BLaER1 treated with 17β-estradiol and CSF1 and Interleukin-3, amounts not matched to agents 10 nM and 100 nM (cell line): ENCODE measurements at regions not wholly inside any gene's neighbourhood (a gene's known extent, or its start where the extent isn't known, plus 50 kb on each side); places are given as distances from the start of the nearest gene placed in this dataset.
"Not testable (repeated sequence)": the region's sequence is repeated elsewhere in the genome, so short reads cannot be mapped to it uniquely, and the experiment has no call there.

Experiments
- H3K27ac ChIP-seq, 11 experiments: shearing (Covaris generic); formaldehyde crosslinking; 2 replicates each; pipeline ENCODE4 v1.8.1; 2022
- H3K27me3 ChIP-seq, 11 experiments: shearing (Covaris generic); formaldehyde crosslinking; 2 replicates each; pipeline ENCODE4 v1.8.1; 2022
- H3K36me3 ChIP-seq, 11 experiments: shearing (Covaris generic); formaldehyde crosslinking; 2 replicates each; pipeline ENCODE4 v1.8.1; 2022
- H3K4me1 ChIP-seq, 10 experiments: shearing (Covaris generic); formaldehyde crosslinking; 2 replicates each; pipeline ENCODE4 v1.8.1; 2022
- H3K4me2 ChIP-seq, 11 experiments: shearing (Covaris generic); formaldehyde crosslinking; 2 replicates each; pipeline ENCODE4 v1.8.1; 2022
- H3K4me3 ChIP-seq, 10 experiments: shearing (Covaris generic); formaldehyde crosslinking; 2 replicates each; pipeline ENCODE4 v1.8.1; 2022
- H3K9ac ChIP-seq, 11 experiments: shearing (Covaris generic); formaldehyde crosslinking; 2 replicates each; pipeline ENCODE4 v1.8.1; 2022
- H3K9me3 ChIP-seq, 11 experiments: shearing (Covaris generic); formaldehyde crosslinking; replicated peaks in 1 of 11; 2 replicates each; pipeline ENCODE4 v1.8.1; 2022
- H4K20me1 ChIP-seq, 11 experiments: shearing (Covaris generic); formaldehyde crosslinking; 2 replicates each; pipeline ENCODE4 v1.8.1; 2022
- Cebpa-rat ChIP-seq, 11 experiments: shearing (Covaris generic); IDR thresholded peaks; 2 replicates each; pipeline ENCODE4 v1.8.1; 2022

DNA sequence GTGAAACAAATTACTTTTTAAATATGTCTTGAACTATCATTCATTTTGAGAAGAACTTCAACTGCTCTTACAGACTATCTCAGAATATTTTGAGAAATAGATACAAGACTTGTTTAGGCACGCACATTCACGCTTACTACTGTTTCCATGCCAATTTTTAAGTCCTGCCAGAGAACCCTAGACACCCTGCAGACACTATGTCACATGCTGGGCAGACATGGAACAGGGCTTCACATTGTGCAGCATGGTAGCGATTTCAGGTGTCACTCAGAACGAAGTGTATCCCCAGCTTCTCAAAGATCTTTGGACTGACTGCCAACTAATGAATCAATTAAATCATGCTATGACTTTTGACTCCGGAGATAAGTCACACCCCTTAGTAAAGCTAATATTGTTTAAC, 128.7 kb upstream of the SLC27A6 start:
- no peak for TF ChIP-seq Cebpa-rat (IDR thresholded peaks at IDR 0.05)

DNA sequence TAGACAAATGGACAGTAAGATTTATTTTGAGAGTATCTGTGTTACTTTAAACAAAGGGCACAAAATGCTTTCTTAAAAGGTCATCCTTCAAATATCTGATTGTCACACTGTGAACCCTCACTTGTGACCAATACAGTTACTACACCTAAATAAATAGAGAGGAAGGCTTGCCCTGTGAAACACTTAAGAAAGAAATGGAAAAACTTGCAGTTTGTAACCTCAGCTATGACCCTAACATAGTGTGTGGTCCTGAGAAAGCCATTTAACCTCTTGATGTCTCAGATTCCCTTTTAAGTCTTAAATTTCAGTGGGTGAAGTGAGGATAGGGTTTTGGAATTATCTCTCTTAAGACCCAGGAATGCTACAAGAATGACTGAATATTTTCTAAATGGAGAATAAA, 126.7 kb upstream of the SLC27A6 start:
- no peak for TF ChIP-seq Cebpa-rat (IDR thresholded peaks at IDR 0.05)
- no peaks in the 10 kb centered on the region for H3K27me3 ChIP-seq
- H3K4me2 ChIP-seq: no peak overlapping the region
- no peaks in the 10 kb centered on the region for H3K36me3 ChIP-seq
- no peak overlapping the region for H3K4me3 ChIP-seq
- no peak overlapping the region for H3K27ac ChIP-seq
- no peaks in the 10 kb centered on the region for H3K9me3 ChIP-seq
- no peaks in the 10 kb centered on the region for H3K4me1 ChIP-seq
- no peak overlapping the region for H3K9ac ChIP-seq
- H4K20me1 ChIP-seq: no peaks in the 10 kb centered on the region

More for the DNA sequence above, 128.7 kb upstream of the SLC27A6 start:
- no peak overlapping the region for H3K4me2 ChIP-seq
- H3K27ac ChIP-seq: no peak overlapping the region
- H3K4me1 ChIP-seq: no peaks in the 10 kb centered on the region
- no peaks in the 10 kb centered on the region for H3K36me3 ChIP-seq
- H3K9me3 ChIP-seq: no peaks in the 10 kb centered on the region
- H3K9ac ChIP-seq: no peak overlapping the region
- H3K4me3 ChIP-seq: no peak overlapping the region
- no peaks in the 10 kb centered on the region for H4K20me1 ChIP-seq
- no peaks in the 10 kb centered on the region for H3K27me3 ChIP-seq

DNA sequence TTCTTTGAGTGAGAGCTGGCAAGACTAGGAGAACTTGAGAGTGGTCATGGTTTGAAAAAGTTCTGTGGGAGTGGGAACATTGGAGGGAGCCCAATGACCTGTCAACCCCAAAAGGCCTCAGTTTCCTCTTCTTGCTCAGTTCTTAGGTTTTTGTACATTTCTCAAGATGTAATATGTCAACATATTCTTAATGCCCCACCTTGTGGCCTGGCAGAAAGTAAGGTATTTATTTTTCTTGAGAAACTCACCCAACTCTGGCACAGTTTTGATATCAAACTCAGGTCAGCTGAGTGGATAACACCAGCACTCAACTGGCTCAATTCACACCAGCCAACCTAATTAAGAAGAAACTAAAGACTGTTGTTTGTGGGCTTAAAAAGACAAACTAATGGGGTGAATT, 123.0 kb upstream of the SLC27A6 start:
- no peaks in the 10 kb centered on the region for H3K4me1 ChIP-seq
- H3K9ac ChIP-seq: no peak overlapping the region
- no peak for TF ChIP-seq Cebpa-rat (IDR thresholded peaks at IDR 0.05)
- H3K4me3 ChIP-seq: no peak overlapping the region
- H4K20me1 ChIP-seq: no peaks in the 10 kb centered on the region
- no peaks in the 10 kb centered on the region for H3K36me3 ChIP-seq
- H3K4me2 ChIP-seq: no peak overlapping the region
- H3K27ac ChIP-seq: no peak overlapping the region
- no peaks in the 10 kb centered on the region for H3K9me3 ChIP-seq
- no peaks in the 10 kb centered on the region for H3K27me3 ChIP-seq

DNA sequence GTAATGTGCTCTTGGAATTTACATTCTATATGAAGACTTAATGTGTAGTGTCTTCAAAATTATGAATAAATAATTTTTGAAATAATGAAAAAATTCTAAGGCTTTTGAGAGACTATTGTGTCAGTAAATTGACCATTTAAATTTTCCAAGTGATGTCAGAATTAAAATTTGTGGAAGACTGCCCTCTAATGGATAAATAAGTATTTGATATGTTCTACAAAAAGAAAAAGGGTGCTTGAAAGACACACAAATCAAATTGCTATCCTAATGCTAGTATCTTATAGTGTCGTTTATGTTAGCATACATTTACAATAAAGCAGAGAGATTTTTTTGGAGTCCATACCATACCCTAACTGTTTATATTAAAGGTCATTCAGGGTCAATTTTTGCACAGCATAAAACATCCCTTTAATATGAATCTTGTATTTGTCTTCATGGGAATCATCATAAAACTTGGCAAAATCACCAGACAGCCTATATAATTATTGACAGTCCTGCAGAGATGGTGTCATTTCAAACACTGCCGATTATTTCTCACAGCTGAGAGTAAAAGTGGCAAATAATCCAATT, 120.8 kb upstream of the SLC27A6 start:
- Histone ChIP-seq H3K4me2 (no peak overlapping the region), H3K9ac (no peak overlapping the region), H3K4me3 (no peak overlapping the region), H3K27me3 (no peaks in the 10 kb centered on the region), H3K9me3 (peaks cover under 1 to 13% (median 7%) of the 10 kb centered on the region in 11 experiments; a peak in 13 of 22 replicates), H3K27ac (no peak overlapping the region), H4K20me1 (no peaks in the 10 kb centered on the region), H3K4me1 (no peaks in the 10 kb centered on the region), H3K36me3 (no peaks in the 10 kb centered on the region)
- TF ChIP-seq Cebpa-rat (IDR thresholded peaks at IDR 0.05): no peak

DNA sequence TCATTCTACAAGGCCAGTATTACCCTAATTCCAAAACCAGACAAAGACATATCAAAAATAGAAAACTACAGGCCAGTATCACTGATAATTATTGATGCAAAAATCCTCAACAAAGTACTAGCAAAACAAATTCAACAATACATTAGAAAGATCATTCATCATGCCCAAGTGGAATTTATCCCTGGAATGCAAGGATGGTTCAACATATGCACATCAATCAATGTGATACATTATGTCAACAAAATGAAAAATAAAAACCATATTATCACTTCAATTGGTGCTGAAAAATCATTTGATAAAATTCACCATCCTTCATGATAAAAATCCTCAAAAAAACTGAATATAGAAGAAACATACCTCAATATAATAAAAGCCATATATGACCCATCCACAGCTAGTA, 115.2 kb upstream of the SLC27A6 start:
- Histone ChIP-seq H3K9ac (no peak overlapping the region), H3K27ac (no peak overlapping the region), H3K36me3 (no peaks in the 10 kb centered on the region), H3K4me1 (no peaks in the 10 kb centered on the region), H3K4me3 (no peak overlapping the region), H3K9me3 (peaks cover 10 to 35% (median 21%) of the 10 kb centered on the region in 11 experiments; a peak in 21 of 22 replicates), H3K4me2 (no peak overlapping the region), H3K27me3 (no peaks in the 10 kb centered on the region), H4K20me1 (no peaks in the 10 kb centered on the region)
- no peak for TF ChIP-seq Cebpa-rat (IDR thresholded peaks at IDR 0.05)

DNA sequence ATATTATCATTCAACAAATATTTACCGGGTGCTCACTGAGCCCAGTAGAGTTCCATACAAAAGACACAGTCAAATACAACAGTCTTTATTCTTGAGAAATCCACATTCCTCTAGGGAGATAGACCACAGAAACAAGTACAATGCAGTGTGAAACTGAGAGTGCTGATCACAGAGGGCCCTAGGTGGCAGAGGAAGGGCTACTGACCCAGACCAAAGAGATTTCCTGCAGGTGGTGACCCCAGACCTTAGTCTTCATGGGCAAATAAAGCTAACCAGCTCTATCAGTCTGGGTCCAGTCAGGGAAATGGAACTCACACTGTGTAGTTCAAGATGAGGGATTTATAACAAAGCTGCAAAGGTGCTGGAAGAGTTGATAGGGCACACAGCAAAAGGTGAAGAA, 110.4 kb upstream of the SLC27A6 start:
- H3K27me3 ChIP-seq: no peaks in the 10 kb centered on the region
- H3K9me3 ChIP-seq: peaks cover 5 to 18% (median 7%) of the 10 kb centered on the region in 11 experiments; a peak in 19 of 22 replicates
- H3K4me2 ChIP-seq: no peak overlapping the region
- TF ChIP-seq Cebpa-rat (IDR thresholded peaks at IDR 0.05): no peak
- H4K20me1 ChIP-seq: no peaks in the 10 kb centered on the region
- H3K4me3 ChIP-seq: no peak overlapping the region
- H3K27ac ChIP-seq: no peak overlapping the region
- no peaks in the 10 kb centered on the region for H3K36me3 ChIP-seq
- no peak overlapping the region for H3K9ac ChIP-seq
- no peaks in the 10 kb centered on the region for H3K4me1 ChIP-seq

DNA sequence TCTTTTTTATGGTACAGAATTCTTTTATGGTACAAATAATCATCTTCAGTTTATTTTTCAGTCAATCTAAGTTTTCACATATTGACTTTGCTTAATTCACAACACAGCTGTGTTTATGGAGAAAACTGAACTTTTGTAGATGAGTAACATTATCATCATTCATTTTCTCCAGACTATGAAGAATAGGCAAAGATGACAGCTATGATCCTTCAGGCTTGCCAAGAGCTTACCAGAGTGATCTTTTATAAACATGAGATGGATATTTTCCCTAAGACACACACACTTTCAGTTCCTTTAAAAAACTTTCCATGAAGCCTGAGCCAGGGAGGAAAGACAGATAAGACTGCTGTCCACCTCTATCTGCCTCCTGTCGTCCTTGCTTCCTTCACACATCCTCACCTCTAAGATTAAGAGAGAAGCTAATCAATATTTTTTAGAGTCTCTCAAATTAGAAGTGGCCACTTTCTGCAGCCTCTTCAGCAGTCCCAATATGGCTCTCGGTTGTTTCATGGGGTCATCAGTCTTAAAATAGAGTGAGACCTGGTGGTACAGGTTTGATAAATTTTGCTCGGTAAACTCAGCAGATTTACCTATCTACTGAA, 108.1 kb upstream of the SLC27A6 start:
- Histone ChIP-seq H3K27me3 (no peaks in the 10 kb centered on the region), H3K9me3 (peaks cover 0 to 3% (median 0%) of the 10 kb centered on the region in 11 experiments; a peak in 1 of 22 replicates), H4K20me1 (no peaks in the 10 kb centered on the region), H3K4me1 (no peaks in the 10 kb centered on the region), H3K27ac (no peak overlapping the region), H3K9ac (no peak overlapping the region), H3K4me2 (no peak overlapping the region), H3K4me3 (no peak overlapping the region), H3K36me3 (no peaks in the 10 kb centered on the region)
- TF ChIP-seq Cebpa-rat (IDR thresholded peaks at IDR 0.05): no peak

DNA sequence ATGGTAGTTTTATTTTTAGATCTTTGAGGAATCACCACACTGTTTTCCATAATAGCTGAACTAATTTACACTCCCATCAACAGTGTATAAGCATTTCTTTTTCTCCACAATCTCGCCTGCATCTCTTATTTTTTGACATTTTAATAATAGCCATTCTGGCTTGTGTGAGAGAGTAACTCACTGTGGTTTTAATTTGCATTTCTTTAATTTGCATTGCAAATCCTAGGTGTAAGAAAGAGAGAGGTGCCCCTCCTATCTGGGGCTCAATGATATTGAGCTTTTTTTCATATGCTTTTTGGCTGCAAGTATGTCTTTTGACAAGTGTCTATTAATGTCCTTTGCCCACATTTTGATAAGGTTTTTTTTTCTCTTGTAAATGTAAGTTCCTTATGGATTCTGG, 106.3 kb upstream of the SLC27A6 start:
- no peak overlapping the region for H3K4me3 ChIP-seq
- H3K4me2 ChIP-seq: no peak overlapping the region
- no peak overlapping the region for H3K27ac ChIP-seq
- no peak overlapping the region for H3K9ac ChIP-seq
- no peaks in the 10 kb centered on the region for H3K36me3 ChIP-seq
- H3K9me3 ChIP-seq: 0 out of 22 replicates have a peak, but pooled peaks cover 0 to 3% (median 0%) of the 10 kb centered on the region in 11 experiments
- no peak for TF ChIP-seq Cebpa-rat (IDR thresholded peaks at IDR 0.05)
- no peaks in the 10 kb centered on the region for H3K27me3 ChIP-seq
- no peaks in the 10 kb centered on the region for H3K4me1 ChIP-seq
- H4K20me1 ChIP-seq: no peaks in the 10 kb centered on the region

DNA sequence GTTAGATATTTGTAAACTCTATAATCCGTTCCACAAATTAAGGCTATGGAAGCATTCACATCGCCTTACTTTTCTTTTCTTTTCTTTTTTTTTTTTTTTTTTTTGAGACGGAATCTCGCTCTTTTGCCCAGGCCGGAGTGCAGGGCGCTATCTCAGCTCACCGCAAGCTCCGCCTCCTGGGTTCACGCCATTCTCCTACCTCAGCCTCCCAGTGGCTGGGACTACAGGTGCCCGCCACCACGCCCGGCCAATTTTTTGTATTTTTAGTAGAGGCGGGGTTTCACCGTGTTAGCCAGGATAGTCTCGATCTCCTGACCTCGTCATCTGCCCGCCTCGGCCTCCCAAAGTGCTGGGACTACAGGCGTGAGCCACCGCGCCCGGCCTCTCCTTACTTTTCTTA, 104.1 kb upstream of the SLC27A6 start:
- H3K36me3 ChIP-seq, H3K4me1 ChIP-seq, H3K27ac ChIP-seq, H4K20me1 ChIP-seq, H3K4me2 ChIP-seq, H3K4me3 ChIP-seq, H3K9ac ChIP-seq, H3K27me3 ChIP-seq, H3K9me3 ChIP-seq: not testable (repeated sequence)

DNA sequence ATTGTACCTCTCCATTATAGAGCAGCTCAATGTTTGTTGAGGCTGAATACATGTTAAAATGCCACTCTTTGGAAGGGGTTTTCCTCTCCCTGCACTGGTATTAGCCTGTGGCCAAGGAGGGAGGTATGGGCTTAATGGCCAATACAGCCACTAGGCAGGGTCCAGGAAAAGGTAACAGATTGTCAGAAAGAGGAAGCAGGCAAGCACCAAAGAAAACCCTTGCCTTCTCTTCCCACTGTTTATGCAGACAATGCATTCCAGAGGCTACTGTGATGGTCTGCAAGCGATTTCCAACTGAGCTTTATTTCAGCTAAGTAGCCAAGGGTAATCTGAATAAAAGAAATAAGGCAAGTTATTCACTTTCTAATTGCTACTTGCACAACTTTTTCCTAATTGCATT, 95.3 kb upstream of the SLC27A6 start:
- Histone ChIP-seq H3K27me3 (no peaks in the 10 kb centered on the region), H3K4me3 (no peak overlapping the region), H3K4me2 (no peak overlapping the region), H3K4me1 (no peaks in the 10 kb centered on the region), H3K9me3 (no peaks in the 10 kb centered on the region), H4K20me1 (no peaks in the 10 kb centered on the region), H3K36me3 (no peaks in the 10 kb centered on the region), H3K9ac (no peak overlapping the region), H3K27ac (no peak overlapping the region)
- no peak for TF ChIP-seq Cebpa-rat (IDR thresholded peaks at IDR 0.05)
